ENCODE measurements at regions not wholly inside any gene's neighbourhood (a gene's known extent, or its start where the extent isn't known, plus 50 kb on each side); places are given as distances from the start of the nearest gene placed in this dataset.

DNA sequence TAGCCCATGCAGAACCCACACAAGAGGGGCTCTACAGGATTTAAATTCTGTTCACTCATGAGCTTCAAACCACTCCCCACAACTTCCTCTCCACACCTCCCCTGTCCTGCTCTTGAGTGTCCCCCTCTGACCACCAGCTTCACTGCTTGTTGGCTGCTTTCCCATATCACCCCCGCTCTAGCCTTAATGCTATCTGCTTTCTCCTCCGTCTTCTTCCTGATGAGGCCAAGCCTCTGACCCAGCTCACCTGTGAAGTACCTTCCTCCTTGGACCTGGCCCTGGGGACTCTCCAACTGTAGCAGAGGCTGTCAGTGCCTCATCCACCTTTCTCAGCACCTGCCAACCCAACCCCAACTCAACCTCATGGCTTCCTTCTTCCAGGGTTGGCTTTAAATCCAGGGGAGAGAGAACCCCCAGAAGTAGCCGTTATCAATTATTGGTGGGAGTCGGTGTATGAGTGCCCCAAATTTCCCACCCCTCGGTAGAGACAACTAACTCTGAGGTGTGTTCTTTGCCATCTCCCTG is 174.8 kb downstream of the MINAR1 start:
- Histone ChIP-seq H3K18ac (ENCODE audit: low read length) (no peak overlapping the region), H2BK15ac (ENCODE audit: low read length) (no peak overlapping the region), H4K8ac (ENCODE audit: low read depth, low read length) (no peak overlapping the region), H2BK5ac (ENCODE audit: low read length) (peak overlapping the region; percentile 15), H3K27ac (replicated peaks; ENCODE audit: low read length) (no peak overlapping the region), H3K4ac (ENCODE audit: low read length) (no peak overlapping the region), H2BK120ac (ENCODE audit: low read depth, low read length) (no peak overlapping the region), H4K91ac (ENCODE audit: low read depth, low read length, poor library complexity) (no peak overlapping the region), H3K23ac (ENCODE audit: low read depth, low read length, poor library complexity) (no peak overlapping the region), H3K4me3 (ENCODE audit: low read length in 2 of 2) (no peak overlapping the region), H3K79me1 (ENCODE audit: low read depth, low read length) (no peaks in the 10 kb centered on the region), H2AFZ (ENCODE audit: low read length) (no peak overlapping the region), H3K36me3 (replicated peaks in 1 of 2; ENCODE audit: control insufficient read depth in 2 of 2, insufficient read depth in 2 of 2, low read length in 2 of 2) (no peaks in the 10 kb centered on the region), H2AK5ac (ENCODE audit: low read depth, low read length) (no peak overlapping the region), H3K9ac (ENCODE audit: low read depth, low read length, poor library complexity) (no peak overlapping the region), H3K27me3 (ENCODE audit: control insufficient read depth in 3 of 3, insufficient read depth in 3 of 3, low read depth in 1 of 3, low read length in 3 of 3) (peaks cover 0 to 8% (median 0%) of the 10 kb centered on the region in 3 experiments), H3K14ac (ENCODE audit: low read length) (no peak overlapping the region), H3K4me2 (ENCODE audit: insufficient read depth, low read length, poor library complexity, severe bottlenecking) (no peak overlapping the region), H3K9me3 (replicated peaks in 1 of 2; ENCODE audit: control insufficient read depth in 2 of 2, insufficient read depth in 1 of 2, low read depth in 1 of 2, low read length in 2 of 2) (peaks cover 0 to 3% of the 10 kb centered on the region in 2 donors), H3K4me1 (ENCODE audit: control insufficient read depth in 2 of 2, insufficient read depth in 1 of 2, low read depth in 1 of 2, low read length in 2 of 2) (no peaks in the 10 kb centered on the region), H2BK12ac (ENCODE audit: low read length) (no peak overlapping the region)
- no CpG with 5 or more reads among the region's 5 CpGs for WGBS, 2 donors (ENCODE audit: extremely low coverage in 2 of 2, insufficient read length in 2 of 2, insufficient replicate concordance in 1 of 2)
- no peak for DNase-seq (ENCODE audit: low spot score)

- Histone ChIP-seq H3K9me3 (replicated peaks in 1 of 2; ENCODE audit: control insufficient read depth in 2 of 2, insufficient read depth in 1 of 2, low read depth in 1 of 2, low read length in 2 of 2) (peaks cover 0 to 3% of the 10 kb centered on the region in 2 donors), H3K4me3 (ENCODE audit: low read length in 2 of 2) (no peak overlapping the region), H4K91ac (ENCODE audit: low read depth, low read length, poor library complexity) (no peak overlapping the region), H3K14ac (ENCODE audit: low read length) (no peak overlapping the region), H3K27ac (replicated peaks; ENCODE audit: low read length) (no peak overlapping the region), H3K18ac (ENCODE audit: low read length) (no peak overlapping the region), H3K79me1 (ENCODE audit: low read depth, low read length) (no peaks in the 10 kb centered on the region), H4K8ac (ENCODE audit: low read depth, low read length) (no peak overlapping the region), H3K23ac (ENCODE audit: low read depth, low read length, poor library complexity) (no peak overlapping the region), H2BK120ac (ENCODE audit: low read depth, low read length) (no peak overlapping the region), H2BK12ac (ENCODE audit: low read length) (no peak overlapping the region), H3K36me3 (replicated peaks in 1 of 2; ENCODE audit: control insufficient read depth in 2 of 2, insufficient read depth in 2 of 2, low read length in 2 of 2) (no peaks in the 10 kb centered on the region), H3K4me1 (ENCODE audit: control insufficient read depth in 2 of 2, insufficient read depth in 1 of 2, low read depth in 1 of 2, low read length in 2 of 2) (no peaks in the 10 kb centered on the region), H3K9ac (ENCODE audit: low read depth, low read length, poor library complexity) (no peak overlapping the region), H2AK5ac (ENCODE audit: low read depth, low read length) (no peak overlapping the region), H3K4ac (ENCODE audit: low read length) (no peak overlapping the region), H2BK5ac (ENCODE audit: low read length) (no peak overlapping the region), H3K4me2 (ENCODE audit: insufficient read depth, low read length, poor library complexity, severe bottlenecking) (no peak overlapping the region), H3K27me3 (ENCODE audit: control insufficient read depth in 3 of 3, insufficient read depth in 3 of 3, low read depth in 1 of 3, low read length in 3 of 3) (peaks cover 0 to 8% (median 0%) of the 10 kb centered on the region in 3 experiments), H2AFZ (ENCODE audit: low read length) (no peak overlapping the region), H2BK15ac (ENCODE audit: low read length) (no peak overlapping the region)
- no CpG with 5 or more reads among the region's 3 CpGs for WGBS, 2 donors (ENCODE audit: extremely low coverage in 2 of 2, insufficient read length in 2 of 2, insufficient replicate concordance in 1 of 2)
- DNase-seq (ENCODE audit: low spot score): no peak
These were observed 176.1 kb downstream of the MINAR1 start for GRCh38 chr15:79608066-79608864.

DNA sequence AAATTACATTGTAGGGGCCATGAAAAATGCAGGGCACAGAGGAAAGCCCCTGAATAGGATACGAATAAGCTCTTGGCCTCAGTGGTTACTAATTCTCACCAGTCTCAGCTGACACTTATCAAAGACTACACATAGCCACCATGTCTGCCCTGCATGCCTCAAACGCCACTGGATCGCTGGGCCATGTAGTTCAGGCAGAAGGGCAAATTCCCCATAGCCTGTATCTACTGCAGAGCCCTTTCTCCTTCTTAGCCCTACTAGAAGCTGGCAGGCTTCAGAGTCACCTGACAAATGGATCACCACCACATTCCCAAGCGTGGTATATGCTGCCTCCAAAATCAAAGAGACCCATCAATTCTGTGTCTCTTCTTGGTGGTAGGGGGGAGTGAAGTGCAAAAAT is 177.4 kb downstream of the MINAR1 start:
- no peaks in the 10 kb centered on the region for H3K79me1 ChIP-seq (ENCODE audit: low read depth, low read length)
- H3K4ac ChIP-seq (ENCODE audit: low read length): no peak overlapping the region
- H2BK12ac ChIP-seq (ENCODE audit: low read length): no peak overlapping the region
- H3K18ac ChIP-seq (ENCODE audit: low read length): no peak overlapping the region
- H2AK5ac ChIP-seq (ENCODE audit: low read depth, low read length): no peak overlapping the region
- DNase-seq (ENCODE audit: low spot score): no peak
- H2BK5ac ChIP-seq (ENCODE audit: low read length): no peak overlapping the region
- no peak overlapping the region for H3K27ac ChIP-seq (replicated peaks; ENCODE audit: low read length)
- WGBS, 2 donors (ENCODE audit: extremely low coverage in 2 of 2, insufficient read length in 2 of 2, insufficient replicate concordance in 1 of 2): no CpG with 5 or more reads among the region's 4 CpGs
- no peak overlapping the region for H3K23ac ChIP-seq (ENCODE audit: low read depth, low read length, poor library complexity)
- H3K4me1 ChIP-seq (ENCODE audit: control insufficient read depth in 2 of 2, insufficient read depth in 1 of 2, low read depth in 1 of 2, low read length in 2 of 2): no peaks in the 10 kb centered on the region
- H3K9me3 ChIP-seq (replicated peaks in 1 of 2; ENCODE audit: control insufficient read depth in 2 of 2, insufficient read depth in 1 of 2, low read depth in 1 of 2, low read length in 2 of 2): peaks cover 0 to 3% of the 10 kb centered on the region in 2 donors
- H3K36me3 ChIP-seq (replicated peaks in 1 of 2; ENCODE audit: control insufficient read depth in 2 of 2, insufficient read depth in 2 of 2, low read length in 2 of 2): no peaks in the 10 kb centered on the region
- H3K9ac ChIP-seq (ENCODE audit: low read depth, low read length, poor library complexity): no peak overlapping the region
- no peak overlapping the region for H2BK15ac ChIP-seq (ENCODE audit: low read length)
- H2AFZ ChIP-seq (ENCODE audit: low read length): no peak overlapping the region
- no peak overlapping the region for H4K91ac ChIP-seq (ENCODE audit: low read depth, low read length, poor library complexity)
- no peak overlapping the region for H4K8ac ChIP-seq (ENCODE audit: low read depth, low read length)
- H2BK120ac ChIP-seq (ENCODE audit: low read depth, low read length): no peak overlapping the region
- no peak overlapping the region for H3K14ac ChIP-seq (ENCODE audit: low read length)
- H3K4me3 ChIP-seq (ENCODE audit: low read length in 2 of 2): no peak overlapping the region
- no peak overlapping the region for H3K4me2 ChIP-seq (ENCODE audit: insufficient read depth, low read length, poor library complexity, severe bottlenecking)
- peaks cover 0 to 8% (median 0%) of the 10 kb centered on the region in 3 experiments for H3K27me3 ChIP-seq (ENCODE audit: control insufficient read depth in 3 of 3, insufficient read depth in 3 of 3, low read depth in 1 of 3, low read length in 3 of 3)

- no peak overlapping the region for H2AFZ ChIP-seq (ENCODE audit: low read length)
- no peak overlapping the region for H3K27ac ChIP-seq (replicated peaks; ENCODE audit: low read length)
- no CpG with 5 or more reads among the region's 3 CpGs for WGBS, 2 donors (ENCODE audit: extremely low coverage in 2 of 2, insufficient read length in 2 of 2, insufficient replicate concordance in 1 of 2)
- H2BK15ac ChIP-seq (ENCODE audit: low read length): no peak overlapping the region
- H3K9ac ChIP-seq (ENCODE audit: low read depth, low read length, poor library complexity): no peak overlapping the region
- H3K79me1 ChIP-seq (ENCODE audit: low read depth, low read length): no peaks in the 10 kb centered on the region
- no peak overlapping the region for H3K4me2 ChIP-seq (ENCODE audit: insufficient read depth, low read length, poor library complexity, severe bottlenecking)
- H3K4me3 ChIP-seq (ENCODE audit: low read length in 2 of 2): no peak overlapping the region
- no peak overlapping the region for H3K18ac ChIP-seq (ENCODE audit: low read length)
- H3K4ac ChIP-seq (ENCODE audit: low read length): no peak overlapping the region
- no peak overlapping the region for H2BK120ac ChIP-seq (ENCODE audit: low read depth, low read length)
- H3K4me1 ChIP-seq (ENCODE audit: control insufficient read depth in 2 of 2, insufficient read depth in 1 of 2, low read depth in 1 of 2, low read length in 2 of 2): no peaks in the 10 kb centered on the region
- H3K27me3 ChIP-seq (ENCODE audit: control insufficient read depth in 3 of 3, insufficient read depth in 3 of 3, low read depth in 1 of 3, low read length in 3 of 3): peaks cover 0 to 8% (median 0%) of the 10 kb centered on the region in 3 experiments
- H3K23ac ChIP-seq (ENCODE audit: low read depth, low read length, poor library complexity): no peak overlapping the region
- H3K36me3 ChIP-seq (replicated peaks in 1 of 2; ENCODE audit: control insufficient read depth in 2 of 2, insufficient read depth in 2 of 2, low read length in 2 of 2): no peaks in the 10 kb centered on the region
- peaks cover 0 to 3% of the 10 kb centered on the region in 2 donors for H3K9me3 ChIP-seq (replicated peaks in 1 of 2; ENCODE audit: control insufficient read depth in 2 of 2, insufficient read depth in 1 of 2, low read depth in 1 of 2, low read length in 2 of 2)
- no peak overlapping the region for H2AK5ac ChIP-seq (ENCODE audit: low read depth, low read length)
- H2BK12ac ChIP-seq (ENCODE audit: low read length): no peak overlapping the region
- H2BK5ac ChIP-seq (ENCODE audit: low read length): no peak overlapping the region
- DNase-seq (ENCODE audit: low spot score): no peak
- H4K91ac ChIP-seq (ENCODE audit: low read depth, low read length, poor library complexity): no peak overlapping the region
- no peak overlapping the region for H4K8ac ChIP-seq (ENCODE audit: low read depth, low read length)
- H3K14ac ChIP-seq (ENCODE audit: low read length): no peak overlapping the region
These were observed 177.9 kb downstream of the MINAR1 start for GRCh38 chr15:79610021-79610420.
